Activated naive CD4-positive, alpha-beta T cell treated with anti-CD3 and anti-CD28 coated beads, Interleukin-2, amount 50 U/mL, for 24 hours (primary cell): ENCODE measurements at regions not wholly inside any gene's neighbourhood (a gene's known extent, or its start where the extent isn't known, plus 50 kb on each side); places are given as distances from the start of the nearest gene placed in this dataset.

Experiments
- H3K27ac Mint-ChIP-seq: one replicate; pipeline ENCODE4 v1.8.0; 2021; ENCODE audit warnings: mild to moderate bottlenecking, mixed read lengths
- H3K27me3 Mint-ChIP-seq: one replicate; pipeline ENCODE4 v1.8.0; 2021; ENCODE audit warnings: mixed read lengths
- H3K36me3 Mint-ChIP-seq: one replicate; pipeline ENCODE4 v1.8.0; 2021; ENCODE audit warnings: mixed read lengths
- H3K4me1 Mint-ChIP-seq: one replicate; pipeline ENCODE4 v1.8.0; 2021; ENCODE audit warnings: mixed read lengths
- H3K4me3 Mint-ChIP-seq: one replicate; pipeline ENCODE4 v1.8.0; 2021; ENCODE audit warnings: mild to moderate bottlenecking, mixed read lengths
- H3K9me3 Mint-ChIP-seq: one replicate; pipeline ENCODE4 v1.8.0; 2021; ENCODE audit warnings: mixed read lengths

DNA sequence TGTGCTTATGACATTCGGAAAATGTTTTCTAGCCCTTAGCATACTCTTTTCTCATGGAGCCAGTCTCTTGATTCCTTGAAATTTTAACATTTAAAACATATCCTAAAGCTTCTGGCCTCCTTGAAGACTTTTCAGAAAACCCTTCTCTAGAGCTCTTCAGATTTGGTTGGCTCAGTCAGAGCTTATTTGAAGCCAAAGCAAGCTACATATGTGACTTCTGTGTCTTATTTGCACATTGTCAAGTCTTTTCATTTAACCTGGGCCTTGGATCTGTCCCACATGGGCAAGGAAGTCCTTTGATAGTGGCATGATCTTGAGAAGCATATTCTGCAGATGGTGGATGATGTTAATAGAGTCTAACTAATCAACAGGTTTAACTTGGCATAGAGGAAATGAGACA lies 116.5 kb downstream of the LACC1 start:
- no peak overlapping the region for H3K4me3 Mint-ChIP-seq
- H3K9me3 Mint-ChIP-seq = peaks cover 5% of the 10 kb centered on the region
- H3K27me3 Mint-ChIP-seq = peaks cover 11% of the 10 kb centered on the region
- no peaks in the 10 kb centered on the region for H3K4me1 Mint-ChIP-seq
- no peak overlapping the region for H3K27ac Mint-ChIP-seq
- no peaks in the 10 kb centered on the region for H3K36me3 Mint-ChIP-seq

DNA sequence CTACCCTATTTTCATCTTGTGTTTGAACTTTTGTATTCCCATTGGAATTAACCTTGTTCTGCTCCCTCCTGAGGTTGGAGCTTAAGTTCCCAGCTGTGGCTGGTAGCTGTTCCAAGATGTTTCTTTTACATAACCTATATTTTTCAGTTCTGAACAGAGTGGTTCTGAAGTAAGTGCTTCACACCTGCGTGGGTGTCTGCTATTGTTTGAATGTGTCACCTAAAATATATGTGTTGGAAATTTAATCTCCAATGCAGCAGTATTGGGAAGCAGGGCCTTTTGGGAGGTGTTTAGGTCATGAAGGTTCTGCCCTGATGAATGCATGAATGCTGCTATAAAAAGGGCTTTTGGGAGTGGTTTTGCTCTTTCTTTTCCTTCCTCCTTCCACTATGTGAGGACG lies 123.8 kb downstream of the LACC1 start:
- H3K9me3 Mint-ChIP-seq = no peaks in the 10 kb centered on the region
- peaks cover 4% of the 10 kb centered on the region for H3K27me3 Mint-ChIP-seq
- no peaks in the 10 kb centered on the region for H3K4me1 Mint-ChIP-seq
- no peak overlapping the region for H3K27ac Mint-ChIP-seq
- no peaks in the 10 kb centered on the region for H3K36me3 Mint-ChIP-seq
- H3K4me3 Mint-ChIP-seq = no peak overlapping the region

DNA sequence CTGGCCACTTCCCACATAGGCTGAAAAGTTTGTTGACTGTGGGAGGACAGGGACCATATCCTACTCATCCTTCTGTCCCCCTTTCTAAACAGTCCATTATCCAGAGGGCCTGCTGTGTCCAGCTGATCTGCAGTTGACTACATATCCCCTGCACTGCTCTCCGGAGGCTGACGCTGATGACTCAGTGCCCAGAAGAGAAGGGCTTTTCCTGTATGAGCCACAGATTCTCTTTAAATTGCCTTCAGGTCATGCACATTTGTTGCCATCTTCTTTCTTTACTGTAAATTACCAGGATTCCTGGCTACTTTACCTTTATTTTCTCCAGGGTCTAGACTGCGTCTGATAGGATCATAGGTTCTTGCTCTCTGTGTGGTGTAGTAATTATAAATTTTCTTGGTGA lies 125.2 kb downstream of the LACC1 start:
- no peaks in the 10 kb centered on the region for H3K36me3 Mint-ChIP-seq

DNA sequence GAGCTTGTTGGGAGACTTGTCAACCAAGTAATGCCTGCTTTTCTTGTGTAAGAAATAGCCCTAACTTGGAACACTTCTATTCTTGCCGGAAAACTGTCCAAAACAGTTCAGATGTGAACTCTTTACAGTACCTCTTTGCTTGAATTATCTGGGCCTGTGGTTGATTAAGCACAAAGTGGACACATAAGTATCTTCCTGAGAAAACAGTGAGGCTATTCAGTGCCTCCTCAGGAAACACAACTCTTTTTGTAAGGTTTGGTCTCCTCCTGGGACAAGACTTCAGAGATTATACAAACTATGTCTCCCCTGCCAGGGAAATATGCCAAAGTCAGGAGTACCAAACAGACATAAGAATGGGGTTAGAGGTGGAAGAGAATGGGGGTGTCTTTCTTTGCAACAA lies 127.7 kb downstream of the LACC1 start:
- Mint-ChIP-seq H3K9me3 (no peaks in the 10 kb centered on the region), H3K4me3 (no peak overlapping the region), H3K36me3 (no peaks in the 10 kb centered on the region), H3K27me3 (peaks cover 3% of the 10 kb centered on the region), H3K27ac (no peak overlapping the region), H3K4me1 (no peaks in the 10 kb centered on the region)

More for the DNA sequence above, 125.2 kb downstream of the LACC1 start:
- H3K4me3 Mint-ChIP-seq = no peak overlapping the region
- H3K27ac Mint-ChIP-seq = no peak overlapping the region
- no peaks in the 10 kb centered on the region for H3K4me1 Mint-ChIP-seq
- no peaks in the 10 kb centered on the region for H3K9me3 Mint-ChIP-seq
- peaks cover 3% of the 10 kb centered on the region for H3K27me3 Mint-ChIP-seq

DNA sequence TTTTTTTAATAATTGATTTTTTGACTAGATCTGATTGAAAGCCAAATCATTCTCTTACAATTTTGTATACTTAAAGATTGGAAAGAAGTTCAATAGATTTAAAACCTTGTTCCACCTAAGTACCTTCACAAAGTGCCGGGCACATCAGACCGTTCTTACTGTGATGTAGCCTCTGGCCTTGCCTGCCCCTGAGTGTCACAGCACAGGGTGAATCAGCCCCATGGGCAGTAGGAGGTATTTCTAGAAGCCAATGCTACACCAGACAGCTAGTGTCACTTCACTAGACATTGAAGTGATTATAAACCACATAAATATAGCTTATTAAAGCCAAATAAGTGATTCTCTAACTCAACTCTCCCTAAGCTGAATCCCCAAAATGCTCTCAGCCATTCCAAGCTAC lies 131.3 kb downstream of the LACC1 start:
- no peak overlapping the region for H3K27ac Mint-ChIP-seq
- no peaks in the 10 kb centered on the region for H3K4me1 Mint-ChIP-seq
- no peak overlapping the region for H3K4me3 Mint-ChIP-seq
- no peaks in the 10 kb centered on the region for H3K9me3 Mint-ChIP-seq
- H3K36me3 Mint-ChIP-seq = no peaks in the 10 kb centered on the region
- peaks cover 1% of the 10 kb centered on the region for H3K27me3 Mint-ChIP-seq

DNA sequence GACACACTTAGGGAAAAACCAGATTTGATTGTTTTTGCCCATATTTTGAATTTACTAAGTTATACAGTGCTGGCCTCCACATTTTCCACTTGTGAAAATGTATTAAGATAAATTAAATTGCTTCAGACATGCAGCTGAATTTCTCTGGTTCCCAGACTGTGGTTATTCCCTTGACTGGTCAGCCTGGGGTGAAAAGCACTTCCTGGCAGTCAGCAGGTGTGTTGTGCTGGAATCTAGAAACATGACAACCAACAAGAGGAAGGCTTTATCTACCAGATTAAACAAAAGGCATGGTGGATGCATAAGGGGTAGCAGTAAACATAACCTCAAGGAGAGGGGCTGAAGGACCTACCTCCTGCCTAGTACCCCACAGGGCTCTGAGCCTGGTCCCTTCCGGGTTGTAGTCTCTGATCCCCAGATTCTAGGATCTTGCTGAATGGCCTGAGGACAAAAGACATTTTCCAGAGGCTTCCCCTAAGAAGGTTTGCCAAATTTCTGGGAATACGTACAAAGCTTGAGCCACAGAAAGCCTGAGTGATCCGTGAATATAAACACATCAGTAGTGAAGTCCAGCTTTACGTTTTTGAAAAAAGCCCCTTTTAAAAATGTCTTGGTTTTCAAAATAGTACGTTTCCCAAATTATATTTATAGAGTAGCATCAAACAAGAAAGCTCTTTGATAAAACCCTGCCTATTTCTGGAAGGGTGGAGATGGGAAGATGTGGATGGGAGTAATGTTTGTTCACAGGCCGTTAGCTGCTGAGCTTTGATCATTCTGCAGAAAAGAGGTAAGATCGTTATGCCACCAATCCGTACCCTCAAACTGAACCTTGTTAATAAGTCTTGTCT lies 133.4 kb downstream of the LACC1 start:
- peaks cover 1% of the 10 kb centered on the region for H3K27me3 Mint-ChIP-seq
- no peaks in the 10 kb centered on the region for H3K9me3 Mint-ChIP-seq
- H3K36me3 Mint-ChIP-seq = no peaks in the 10 kb centered on the region
- H3K27ac Mint-ChIP-seq = no peak overlapping the region
- no peaks in the 10 kb centered on the region for H3K4me1 Mint-ChIP-seq
- H3K4me3 Mint-ChIP-seq = no peak overlapping the region

DNA sequence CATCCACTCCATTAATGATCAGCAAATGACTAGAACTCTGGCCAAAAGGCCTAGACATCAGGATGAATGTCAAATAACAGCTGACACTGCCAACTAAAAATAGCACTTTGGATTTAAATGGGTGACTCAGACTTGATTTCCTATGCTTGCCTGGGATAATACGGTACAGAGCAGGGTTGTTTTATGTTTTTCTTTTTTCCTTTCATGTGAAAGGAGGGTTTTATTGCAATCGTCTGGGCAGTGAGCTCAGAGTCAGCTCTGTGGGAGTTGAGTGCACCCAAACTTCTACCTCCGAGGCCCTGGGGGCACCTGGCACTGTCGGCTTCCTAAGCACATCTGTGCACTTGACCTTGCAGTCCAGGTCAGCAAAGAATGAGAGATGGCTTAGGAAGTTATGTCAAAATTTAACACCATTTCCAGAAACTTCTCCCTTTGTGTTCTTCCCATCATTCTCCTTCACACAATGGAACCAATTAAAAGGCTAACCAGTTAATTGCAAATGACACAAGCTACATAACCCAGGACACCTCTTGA lies 134.1 kb downstream of the LACC1 start:
- Mint-ChIP-seq H3K4me1 (no peaks in the 10 kb centered on the region), H3K27me3 (peaks cover 1% of the 10 kb centered on the region), H3K9me3 (no peaks in the 10 kb centered on the region), H3K36me3 (no peaks in the 10 kb centered on the region), H3K27ac (no peak overlapping the region), H3K4me3 (no peak overlapping the region)

GRCh38 chr13:44014501-44014900 lies 134.8 kb downstream of the LACC1 start:
- H3K4me3 Mint-ChIP-seq = no peak overlapping the region
- no peaks in the 10 kb centered on the region for H3K4me1 Mint-ChIP-seq
- H3K36me3 Mint-ChIP-seq = no peaks in the 10 kb centered on the region
- no peak overlapping the region for H3K27ac Mint-ChIP-seq
- peaks cover 1% of the 10 kb centered on the region for H3K27me3 Mint-ChIP-seq
- no peaks in the 10 kb centered on the region for H3K9me3 Mint-ChIP-seq

DNA sequence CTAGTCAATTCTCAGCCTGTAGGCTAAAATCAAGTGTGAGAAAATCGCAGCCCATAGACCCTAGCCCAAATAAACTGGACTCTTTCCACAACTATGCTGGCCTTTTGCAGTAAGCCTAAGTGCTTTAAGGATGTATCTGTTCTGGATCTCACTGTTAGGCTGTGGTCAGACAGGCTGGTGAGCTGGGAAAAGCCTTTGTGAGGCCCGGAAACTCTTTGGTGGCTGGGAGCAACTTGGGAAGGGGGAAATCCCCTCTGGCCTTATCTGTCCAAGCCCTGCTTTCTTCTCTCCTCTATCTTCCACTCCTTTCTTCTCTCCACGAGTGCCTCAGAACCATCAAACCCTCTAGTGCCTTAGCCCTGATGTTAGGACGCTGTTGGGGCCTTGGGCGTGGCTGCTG lies 135.4 kb downstream of the LACC1 start:
- H3K4me3 Mint-ChIP-seq = no peak overlapping the region
- H3K4me1 Mint-ChIP-seq = no peaks in the 10 kb centered on the region
- no peak overlapping the region for H3K27ac Mint-ChIP-seq
- H3K27me3 Mint-ChIP-seq = peaks cover 1% of the 10 kb centered on the region
- H3K36me3 Mint-ChIP-seq = no peaks in the 10 kb centered on the region
- H3K9me3 Mint-ChIP-seq = no peaks in the 10 kb centered on the region

GRCh38 chr13:44015811-44016210 lies 136.1 kb downstream of the LACC1 start:
- H3K27me3 Mint-ChIP-seq = peaks cover 1% of the 10 kb centered on the region
- no peak overlapping the region for H3K27ac Mint-ChIP-seq
- H3K36me3 Mint-ChIP-seq = no peaks in the 10 kb centered on the region
- H3K9me3 Mint-ChIP-seq = no peaks in the 10 kb centered on the region
- no peaks in the 10 kb centered on the region for H3K4me1 Mint-ChIP-seq
- no peak overlapping the region for H3K4me3 Mint-ChIP-seq

- no peak overlapping the region for H3K27ac Mint-ChIP-seq
Observed at GRCh38 chr13:44017756-44018309, 138.1 kb downstream of the LACC1 start.

GRCh38 chr13:44019651-44020050 lies 139.9 kb downstream of the LACC1 start:
- H3K27ac Mint-ChIP-seq = no peak overlapping the region
- H3K9me3 Mint-ChIP-seq = no peaks in the 10 kb centered on the region
- no peak overlapping the region for H3K4me3 Mint-ChIP-seq
- H3K36me3 Mint-ChIP-seq = no peaks in the 10 kb centered on the region
- no peaks in the 10 kb centered on the region for H3K4me1 Mint-ChIP-seq
- peaks cover 4% of the 10 kb centered on the region for H3K27me3 Mint-ChIP-seq

More at GRCh38 chr13:44017756-44018309, 138.1 kb downstream of the LACC1 start:
- no peaks in the 10 kb centered on the region for H3K4me1 Mint-ChIP-seq
- H3K9me3 Mint-ChIP-seq = no peaks in the 10 kb centered on the region
- no peak overlapping the region for H3K4me3 Mint-ChIP-seq
- no peaks in the 10 kb centered on the region for H3K36me3 Mint-ChIP-seq
- H3K27me3 Mint-ChIP-seq = peaks cover 2% of the 10 kb centered on the region

DNA sequence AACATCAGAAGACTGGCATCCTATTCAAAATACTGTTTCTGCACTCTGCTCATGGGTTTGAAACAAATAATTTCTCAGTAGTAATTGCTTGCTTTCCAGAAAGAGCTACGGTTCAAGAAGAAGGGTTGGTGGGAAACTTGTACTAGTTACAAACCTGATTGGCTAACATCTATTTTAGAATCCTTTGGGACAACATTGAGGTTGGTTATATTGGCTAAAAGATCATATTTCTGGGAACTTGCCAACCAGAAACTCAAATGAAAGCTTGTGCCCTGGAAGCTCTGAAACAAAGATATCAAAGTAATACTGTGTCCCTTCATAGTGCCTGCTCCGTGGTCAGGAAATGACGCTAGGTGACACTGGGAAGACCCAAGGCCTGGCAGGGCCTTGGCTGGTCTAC lies 141.7 kb downstream of the LACC1 start:
- Mint-ChIP-seq H3K4me3 (no peak overlapping the region), H3K27ac (no peak overlapping the region), H3K4me1 (no peaks in the 10 kb centered on the region), H3K27me3 (peaks cover 10% of the 10 kb centered on the region), H3K9me3 (no peaks in the 10 kb centered on the region), H3K36me3 (no peaks in the 10 kb centered on the region)

- no peaks in the 10 kb centered on the region for H3K4me1 Mint-ChIP-seq
- no peak overlapping the region for H3K4me3 Mint-ChIP-seq
- peaks cover 10% of the 10 kb centered on the region for H3K27me3 Mint-ChIP-seq
- no peaks in the 10 kb centered on the region for H3K36me3 Mint-ChIP-seq
- no peaks in the 10 kb centered on the region for H3K9me3 Mint-ChIP-seq
- H3K27ac Mint-ChIP-seq = no peak overlapping the region
Observed at GRCh38 chr13:44022196-44022595, 142.5 kb downstream of the LACC1 start.

GRCh38 chr13:44024167-44024845 lies 144.6 kb downstream of the LACC1 start:
- Mint-ChIP-seq H3K4me1 (no peaks in the 10 kb centered on the region), H3K27me3 (peaks cover 12% of the 10 kb centered on the region), H3K27ac (no peak overlapping the region), H3K4me3 (no peak overlapping the region), H3K36me3 (no peaks in the 10 kb centered on the region), H3K9me3 (no peaks in the 10 kb centered on the region)

- Mint-ChIP-seq H3K27ac (no peak overlapping the region), H3K9me3 (no peaks in the 10 kb centered on the region), H3K4me3 (no peak overlapping the region), H3K27me3 (peaks cover 13% of the 10 kb centered on the region), H3K4me1 (no peaks in the 10 kb centered on the region), H3K36me3 (no peaks in the 10 kb centered on the region)
Observed at GRCh38 chr13:44024846-44025195, 145.1 kb downstream of the LACC1 start.
